ENCODE measurements at regions not wholly inside any gene's neighbourhood (a gene's known extent, or its start where the extent isn't known, plus 50 kb on each side); places are given as distances from the start of the nearest gene placed in this dataset.

- H3K79me2 ChIP-seq (ENCODE audit: insufficient read depth, low read length), result no peaks in the 10 kb centered on the region
- no peak overlapping the region for H3K27ac ChIP-seq (ENCODE audit: low read depth, low read length)
- H3K4me3 ChIP-seq (ENCODE audit: insufficient read depth, low read length), result no peak overlapping the region
- H3K27me3 ChIP-seq (ENCODE audit: insufficient read depth, low read length), result peaks cover 9% of the 10 kb centered on the region
- H2AFZ ChIP-seq (ENCODE audit: low read length), result no peak overlapping the region
- H3K36me3 ChIP-seq (ENCODE audit: insufficient read depth, low read length), result no peaks in the 10 kb centered on the region
- H3K4me1 ChIP-seq (ENCODE audit: insufficient read depth, low read length), result peaks cover 3% of the 10 kb centered on the region
- peak; percentile 86 for DNase-seq (ENCODE audit: insufficient read length, low spot score, missing footprints)
- TF ChIP-seq CTCF (IDR thresholded peaks at IDR 0.05; ENCODE audit: extremely low read depth, low read depth, low read length), result peak; percentile 72
- no peaks in the 10 kb centered on the region for H4K20me1 ChIP-seq (ENCODE audit: insufficient read depth, low read length)
- H3K9me3 ChIP-seq (ENCODE audit: low read depth, low read length), result no peaks in the 10 kb centered on the region
- no peak overlapping the region for H3K4me2 ChIP-seq (ENCODE audit: insufficient read depth, low read length)
Measured at GRCh38 chr12:11553871-11554533, 95.5 kb upstream of the ETV6 start.

GRCh38 chr12:11555195-11555594, 94.3 kb upstream of the ETV6 start:
- Histone ChIP-seq H3K4me1 (ENCODE audit: insufficient read depth, low read length) (peaks cover 3% of the 10 kb centered on the region), H3K27me3 (ENCODE audit: insufficient read depth, low read length) (peaks cover 19% of the 10 kb centered on the region)
- DNase-seq (ENCODE audit: insufficient read length, low spot score, missing footprints), result no peak

GRCh38 chr12:11555743-11556625, 93.5 kb upstream of the ETV6 start:
- Histone ChIP-seq H3K27ac (ENCODE audit: low read depth, low read length) (no peak overlapping the region), H3K4me3 (ENCODE audit: insufficient read depth, low read length) (no peak overlapping the region), H3K79me2 (ENCODE audit: insufficient read depth, low read length) (no peaks in the 10 kb centered on the region), H3K9me3 (ENCODE audit: low read depth, low read length) (no peaks in the 10 kb centered on the region), H3K4me2 (ENCODE audit: insufficient read depth, low read length) (peak overlapping the region; percentile 47), H3K4me1 (ENCODE audit: insufficient read depth, low read length) (peaks cover 3% of the 10 kb centered on the region), H2AFZ (ENCODE audit: low read length) (peak overlapping the region; percentile 10), H3K36me3 (ENCODE audit: insufficient read depth, low read length) (no peaks in the 10 kb centered on the region), H4K20me1 (ENCODE audit: insufficient read depth, low read length) (no peaks in the 10 kb centered on the region), H3K27me3 (ENCODE audit: insufficient read depth, low read length) (peaks cover 19% of the 10 kb centered on the region)
- TF ChIP-seq CTCF (IDR thresholded peaks at IDR 0.05; ENCODE audit: extremely low read depth, low read depth, low read length), result no peak
- DNase-seq (ENCODE audit: insufficient read length, low spot score, missing footprints), result no peak

More at GRCh38 chr12:11555195-11555594, 94.3 kb upstream of the ETV6 start:
- Histone ChIP-seq H3K27ac (ENCODE audit: low read depth, low read length) (no peak overlapping the region), H2AFZ (ENCODE audit: low read length) (no peak overlapping the region), H3K4me3 (ENCODE audit: insufficient read depth, low read length) (no peak overlapping the region), H3K79me2 (ENCODE audit: insufficient read depth, low read length) (no peaks in the 10 kb centered on the region), H3K9me3 (ENCODE audit: low read depth, low read length) (no peaks in the 10 kb centered on the region), H3K4me2 (ENCODE audit: insufficient read depth, low read length) (no peak overlapping the region), H3K36me3 (ENCODE audit: insufficient read depth, low read length) (no peaks in the 10 kb centered on the region), H4K20me1 (ENCODE audit: insufficient read depth, low read length) (no peaks in the 10 kb centered on the region)
- TF ChIP-seq CTCF (IDR thresholded peaks at IDR 0.05; ENCODE audit: extremely low read depth, low read depth, low read length), result no peak

GRCh38 chr12:11556682-11557081, 92.8 kb upstream of the ETV6 start:
- H3K27me3 ChIP-seq (ENCODE audit: insufficient read depth, low read length), result peaks cover 18% of the 10 kb centered on the region
- H3K79me2 ChIP-seq (ENCODE audit: insufficient read depth, low read length), result no peaks in the 10 kb centered on the region
- H3K4me2 ChIP-seq (ENCODE audit: insufficient read depth, low read length), result peak overlapping the region; percentile 47
- no peak for DNase-seq (ENCODE audit: insufficient read length, low spot score, missing footprints)
- H3K36me3 ChIP-seq (ENCODE audit: insufficient read depth, low read length), result no peaks in the 10 kb centered on the region
- TF ChIP-seq CTCF (IDR thresholded peaks at IDR 0.05; ENCODE audit: extremely low read depth, low read depth, low read length), result no peak
- H3K4me3 ChIP-seq (ENCODE audit: insufficient read depth, low read length), result no peak overlapping the region
- H2AFZ ChIP-seq (ENCODE audit: low read length), result no peak overlapping the region
- H3K9me3 ChIP-seq (ENCODE audit: low read depth, low read length), result no peaks in the 10 kb centered on the region
- peaks cover 3% of the 10 kb centered on the region for H3K4me1 ChIP-seq (ENCODE audit: insufficient read depth, low read length)
- H3K27ac ChIP-seq (ENCODE audit: low read depth, low read length), result no peak overlapping the region
- H4K20me1 ChIP-seq (ENCODE audit: insufficient read depth, low read length), result no peaks in the 10 kb centered on the region

All from osteoblast (primary cell).